ENCODE measurements at regions not wholly inside any gene's neighbourhood (a gene's known extent, or its start where the extent isn't known, plus 50 kb on each side); places are given as distances from the start of the nearest gene placed in this dataset.
"Not testable (repeated sequence)": the region's sequence is repeated elsewhere in the genome, so short reads cannot be mapped to it uniquely, and the experiment has no call there.

DNA sequence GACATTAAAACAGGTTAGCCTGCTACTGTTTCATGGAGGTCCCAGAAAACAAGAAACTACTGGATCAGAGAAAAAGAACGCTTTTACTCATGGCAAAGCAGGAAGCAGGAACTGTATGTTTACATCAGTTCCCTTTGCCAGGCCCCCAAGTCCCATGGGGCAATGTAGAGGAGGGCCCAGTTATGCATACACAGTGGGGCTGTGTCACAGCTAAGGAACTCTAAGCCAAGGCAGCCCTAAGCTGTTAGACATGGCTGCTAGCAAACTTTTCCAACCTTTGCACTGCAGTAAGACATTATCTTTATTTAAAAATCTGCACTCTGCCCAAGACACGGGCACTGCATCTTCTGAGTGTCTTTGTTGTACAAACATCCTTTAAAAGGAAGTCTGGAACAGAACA, 975.8 kb downstream of the C4orf33 start:
- no peak for DNase-seq (ENCODE audit: low spot score)

GRCh38 chr4:130073145-130073790, 977.3 kb downstream of the C4orf33 start:
- no peak for DNase-seq (ENCODE audit: low spot score)

GRCh38 chr4:130074096-130074495, 978.1 kb downstream of the C4orf33 start:
- DNase-seq (ENCODE audit: low spot score) = no peak

GRCh38 chr4:130077275-130077674, 981.3 kb downstream of the C4orf33 start:
- DNase-seq (ENCODE audit: low spot score) = no peak

DNA sequence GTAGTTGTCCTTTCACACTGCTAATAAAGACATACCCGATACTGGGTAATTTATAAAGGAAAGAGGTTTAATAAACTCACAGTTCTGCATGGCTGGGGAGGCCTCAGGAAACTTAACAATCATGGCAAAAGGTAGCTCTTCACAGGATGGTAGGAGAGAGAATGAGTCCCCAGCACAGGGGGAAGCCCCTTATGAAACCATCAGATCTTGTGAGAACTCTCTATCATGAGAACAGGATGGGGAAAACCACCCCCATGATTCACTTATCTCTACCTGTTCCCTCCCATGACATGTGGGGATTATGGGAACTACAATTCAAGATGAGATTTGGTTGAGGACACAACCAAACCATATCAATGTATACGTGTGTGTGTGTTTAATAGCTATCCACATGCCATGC, 983.1 kb downstream of the C4orf33 start:
- not testable (repeated sequence) for DNase-seq (ENCODE audit: low spot score)

DNA sequence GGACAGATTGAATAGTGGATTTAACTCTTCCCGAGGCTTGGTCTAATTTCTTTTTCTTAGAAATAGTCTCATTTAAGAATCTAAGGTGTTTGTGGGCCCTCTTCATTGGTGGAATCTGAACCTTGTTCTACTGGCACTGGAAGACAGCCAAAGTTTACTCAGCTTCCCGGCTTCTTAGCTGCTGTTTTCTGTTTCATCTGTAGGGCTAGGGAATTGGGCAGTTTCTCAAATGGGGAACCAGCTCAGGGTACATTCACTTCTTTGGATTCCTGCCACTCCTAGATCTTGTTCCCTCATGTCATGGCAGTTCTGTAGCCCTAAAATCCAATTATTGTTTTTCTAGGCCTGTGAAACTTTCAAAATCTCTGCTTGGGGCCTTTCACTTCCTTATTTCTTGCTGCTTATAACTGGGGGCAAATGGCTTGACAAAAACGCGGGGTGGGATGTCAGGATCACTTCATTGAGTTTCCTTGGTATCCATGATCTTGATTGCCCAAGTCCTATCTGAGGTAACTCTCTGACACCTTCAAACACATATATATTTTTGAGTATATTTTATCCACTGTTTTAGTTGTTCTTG, 985.0 kb downstream of the C4orf33 start:
- no peak for DNase-seq (ENCODE audit: low spot score)

GRCh38 chr4:130090427-130090826, 994.5 kb downstream of the C4orf33 start:
- no peak for DNase-seq (ENCODE audit: low spot score)

DNA sequence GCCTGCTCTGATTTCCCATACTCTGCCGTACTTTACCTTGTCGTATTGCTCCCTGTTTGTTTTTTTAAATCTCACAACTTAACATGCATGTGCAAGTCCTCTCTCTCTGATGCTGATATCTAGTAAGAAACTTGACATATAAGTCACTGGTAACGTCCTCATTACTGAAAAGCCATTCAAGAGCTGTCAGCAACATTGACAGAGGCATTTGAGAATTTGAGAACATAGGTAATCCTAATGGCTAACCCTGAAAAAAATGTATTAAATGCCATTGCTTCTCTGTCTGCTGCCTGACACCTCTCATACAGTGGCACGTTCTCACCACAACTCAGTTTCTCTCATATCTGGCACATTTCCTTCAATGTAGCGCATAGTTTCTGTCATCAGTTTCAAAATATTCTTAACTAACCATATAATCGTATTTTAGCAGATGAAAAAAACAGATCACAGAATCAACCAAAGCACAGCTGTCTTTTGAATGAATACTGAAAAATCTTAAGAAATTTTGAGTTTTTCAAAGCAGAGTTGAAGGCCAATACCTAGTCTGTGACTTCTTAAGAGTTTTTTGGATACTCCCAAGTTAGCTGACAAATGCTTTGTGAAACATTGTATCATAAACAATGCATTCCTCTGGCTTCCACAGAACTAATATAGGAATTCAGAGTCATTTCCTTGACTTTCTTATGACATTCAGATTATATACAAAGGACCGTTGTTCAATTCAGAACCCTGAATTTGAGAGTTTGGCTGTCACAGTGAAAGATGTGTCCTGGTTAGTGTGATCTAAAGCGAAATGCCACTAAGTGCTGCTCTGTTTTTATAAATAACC, 996.4 kb downstream of the C4orf33 start:
- DNase-seq (ENCODE audit: low spot score) = no peak

GRCh38 chr4:130099105-130099504, 1003.2 kb downstream of the C4orf33 start:
- no peak for DNase-seq (ENCODE audit: low spot score)

DNA sequence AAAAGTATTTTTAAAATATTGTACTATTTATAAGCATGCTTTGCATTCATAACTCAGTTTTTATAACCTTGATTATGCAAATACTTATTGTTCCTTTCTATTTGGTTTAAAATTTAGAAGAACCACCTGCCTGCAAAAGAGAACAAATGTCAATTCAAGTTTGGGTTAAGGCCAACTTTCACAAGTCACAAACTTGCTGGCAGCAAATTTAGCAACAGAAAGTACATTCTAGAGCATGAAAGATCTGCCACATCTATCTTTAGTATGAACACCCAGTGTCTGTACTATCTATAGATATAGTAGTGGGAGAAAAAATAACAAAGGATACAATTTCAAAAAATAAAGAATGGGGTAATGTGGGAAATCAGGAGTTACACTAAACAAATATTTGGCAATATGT, 1014.2 kb downstream of the C4orf33 start:
- DNase-seq (ENCODE audit: low spot score) = no peak

DNA sequence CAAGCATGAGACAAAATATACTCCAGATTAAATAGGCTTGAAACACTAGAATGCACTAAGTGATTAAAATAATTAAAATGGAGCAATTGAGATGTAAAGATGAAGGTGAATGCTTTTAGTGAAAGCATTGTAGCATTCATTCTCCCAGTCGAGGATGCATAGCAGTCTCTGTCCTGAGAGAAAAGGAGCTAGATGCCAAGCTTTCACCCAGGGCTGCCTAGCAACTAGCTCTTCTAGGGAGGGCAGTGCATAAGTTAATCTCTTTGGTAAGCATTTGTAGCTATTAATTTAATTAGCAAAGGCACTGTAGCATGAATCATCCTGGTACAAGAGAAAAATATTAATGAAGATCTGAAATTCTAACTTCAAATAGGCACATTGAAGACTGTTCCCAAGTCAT, 1014.8 kb downstream of the C4orf33 start:
- DNase-seq (ENCODE audit: low spot score) = no peak

DNA sequence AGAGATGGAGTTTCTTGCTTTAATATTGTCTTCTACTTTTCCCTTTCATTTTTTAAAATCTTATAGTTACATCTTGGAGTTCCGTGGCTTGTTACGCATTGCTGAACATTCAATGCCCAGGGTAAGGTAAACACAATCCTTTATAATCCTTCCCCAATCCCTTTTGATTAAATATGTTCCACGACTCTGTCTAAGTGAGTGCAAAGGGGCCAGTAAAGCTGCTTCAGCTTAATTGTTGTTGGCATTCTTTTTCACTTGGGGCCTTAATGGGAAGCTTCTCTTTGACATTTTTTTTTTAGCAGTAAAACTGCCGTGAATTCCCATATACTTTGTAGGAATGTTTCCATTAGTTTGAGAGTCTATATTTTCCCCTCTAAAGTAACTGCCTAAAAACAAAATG, 1028.1 kb downstream of the C4orf33 start:
- DNase-seq (ENCODE audit: low spot score) = no peak

- no peak for DNase-seq (ENCODE audit: low spot score)
Measured at GRCh38 chr4:130125467-130125866, 1029.5 kb downstream of the C4orf33 start.

GRCh38 chr4:130127297-130127696, 1031.3 kb downstream of the C4orf33 start:
- DNase-seq (ENCODE audit: low spot score) = no peak

DNA sequence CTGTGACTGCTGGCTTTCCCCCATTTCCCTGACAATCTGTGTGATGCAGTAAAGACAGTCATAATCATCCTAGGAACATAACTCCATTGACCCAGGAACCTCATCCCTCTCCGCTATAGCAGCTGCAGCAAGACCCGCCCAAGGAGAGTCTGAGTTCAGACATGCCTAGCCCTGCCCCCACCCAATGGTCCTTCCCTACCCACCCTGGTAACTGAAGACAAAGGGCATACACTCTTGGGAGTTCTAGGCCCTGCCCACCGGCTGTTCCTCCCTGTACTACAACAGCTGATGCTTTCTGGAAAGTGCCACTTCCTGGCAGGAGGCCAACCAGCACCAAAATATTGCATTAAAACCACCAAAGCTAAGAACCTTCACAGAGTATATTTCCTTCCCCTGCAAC, 1035.6 kb downstream of the C4orf33 start:
- no peak for DNase-seq (ENCODE audit: low spot score)

- DNase-seq (ENCODE audit: low spot score) = no peak
Measured at GRCh38 chr4:130141651-130142050, 1045.7 kb downstream of the C4orf33 start.

GRCh38 chr4:130143656-130144055, 1047.7 kb downstream of the C4orf33 start:
- DNase-seq (ENCODE audit: low spot score) = no peak

DNA sequence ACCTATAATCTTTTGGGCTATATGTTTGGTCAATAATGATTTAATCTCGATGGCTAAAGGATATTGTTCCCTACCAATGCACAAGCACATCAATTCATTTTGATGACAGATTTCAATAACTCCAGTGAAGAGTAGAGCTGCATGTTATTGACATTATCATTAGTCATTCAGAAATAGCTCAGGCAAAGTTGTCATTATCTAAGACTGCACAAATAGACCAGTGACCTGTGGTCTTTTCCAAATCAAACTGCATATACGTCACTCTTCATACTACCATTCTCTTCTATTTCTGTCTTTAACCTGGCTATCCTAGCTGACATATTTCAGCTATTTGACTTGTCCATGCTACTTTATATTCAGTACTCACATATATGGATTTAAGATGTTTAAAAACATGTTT, 1050.8 kb downstream of the C4orf33 start:
- no peak for DNase-seq (ENCODE audit: low spot score)

DNA sequence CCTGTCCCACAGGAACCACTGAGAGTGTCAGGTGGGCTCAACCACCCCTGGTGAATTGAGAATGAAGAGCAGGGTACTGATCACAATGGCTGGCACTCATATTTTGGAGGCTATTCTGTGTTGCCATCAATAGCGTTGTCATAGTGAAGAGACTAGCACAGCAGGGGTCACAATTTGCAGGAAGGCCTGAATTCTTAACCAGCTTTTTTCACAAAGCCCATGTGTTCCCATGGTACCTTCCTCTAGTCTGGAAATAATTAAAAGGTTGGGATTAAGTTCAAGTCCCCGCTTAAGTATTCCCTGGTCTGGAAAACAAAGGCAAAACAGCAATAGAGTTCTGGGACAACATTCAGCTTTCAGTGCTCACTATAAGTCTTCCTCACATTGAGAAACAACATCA, 1051.7 kb downstream of the C4orf33 start:
- no peak for DNase-seq (ENCODE audit: low spot score)

DNA sequence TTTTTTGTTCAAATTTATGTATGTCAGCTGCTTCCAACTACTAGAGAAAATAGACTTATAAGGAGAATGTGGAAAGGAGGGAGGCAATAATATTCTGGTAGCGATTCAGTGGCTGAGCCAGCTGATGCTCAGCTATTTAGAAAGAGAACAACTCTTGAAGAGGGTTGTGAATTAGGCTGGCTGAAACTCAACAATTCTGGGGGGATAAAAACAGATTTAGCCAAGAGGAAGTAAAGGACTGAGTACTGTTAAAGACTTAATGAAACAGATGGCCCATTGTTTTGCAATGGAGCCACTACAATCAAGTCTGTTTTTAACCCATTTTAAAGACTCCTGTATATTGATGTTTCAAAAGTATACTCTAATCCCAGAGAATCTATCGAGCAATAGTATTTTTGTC, 1058.9 kb downstream of the C4orf33 start:
- no peak for DNase-seq (ENCODE audit: low spot score)

- no peak for DNase-seq (ENCODE audit: low spot score)
Measured at GRCh38 chr4:130163701-130164100, 1067.7 kb downstream of the C4orf33 start.

DNA sequence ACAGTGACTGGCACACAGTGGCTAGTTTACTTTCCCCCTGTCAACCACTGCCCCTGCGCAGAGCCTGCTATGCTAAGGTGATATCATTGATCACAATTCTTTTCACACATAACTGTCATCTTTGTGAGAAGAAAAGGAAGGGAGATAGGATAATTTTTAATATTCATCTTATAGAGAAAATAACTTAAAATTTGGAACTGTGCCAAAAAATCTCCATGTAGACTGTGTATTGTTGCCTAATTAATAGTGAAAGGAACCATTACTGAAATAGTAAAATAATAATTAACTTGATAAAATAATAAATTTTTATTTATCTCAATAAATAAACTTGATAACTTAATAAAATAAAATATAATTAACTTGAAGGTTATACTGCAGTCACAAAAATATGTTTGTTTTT, 1069.4 kb downstream of the C4orf33 start:
- DNase-seq (ENCODE audit: low spot score) = no peak

DNA sequence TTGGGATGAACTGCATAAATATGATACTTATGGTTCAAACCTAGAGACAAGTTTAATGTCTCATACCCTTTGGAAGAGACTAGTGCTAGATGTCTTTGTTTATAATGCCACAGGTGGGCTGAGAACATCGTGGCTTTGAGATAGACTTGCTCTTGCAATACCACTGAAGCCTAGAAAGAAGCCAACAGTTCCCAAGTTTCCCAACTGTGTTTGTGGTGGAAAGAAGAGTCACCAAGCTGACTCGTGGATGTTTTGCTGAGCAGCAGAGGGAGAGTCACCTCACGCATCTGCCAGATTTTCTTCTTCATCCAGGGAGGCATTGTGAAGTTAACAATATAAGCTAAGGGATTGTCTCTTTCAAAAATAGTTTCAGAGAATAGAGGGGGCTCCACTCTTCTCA, 1076.2 kb downstream of the C4orf33 start:
- DNase-seq (ENCODE audit: low spot score) = no peak
